Activated CD8-positive, alpha-beta memory T cell treated with anti-CD3 and anti-CD28 coated beads, Interleukin-2, amount 50 U/mL, for 24 hours (primary cell): ENCODE measurements at regions not wholly inside any gene's neighbourhood (a gene's known extent, or its start where the extent isn't known, plus 50 kb on each side); places are given as distances from the start of the nearest gene placed in this dataset.
"Not testable (repeated sequence)": the region's sequence is repeated elsewhere in the genome, so short reads cannot be mapped to it uniquely, and the experiment has no call there.

Experiments used
- DNase-seq: peaks from one replicate; pipeline ENCODE4 v3.0.0-alpha.2; 2020; ENCODE audit errors: extremely low read depth

DNA sequence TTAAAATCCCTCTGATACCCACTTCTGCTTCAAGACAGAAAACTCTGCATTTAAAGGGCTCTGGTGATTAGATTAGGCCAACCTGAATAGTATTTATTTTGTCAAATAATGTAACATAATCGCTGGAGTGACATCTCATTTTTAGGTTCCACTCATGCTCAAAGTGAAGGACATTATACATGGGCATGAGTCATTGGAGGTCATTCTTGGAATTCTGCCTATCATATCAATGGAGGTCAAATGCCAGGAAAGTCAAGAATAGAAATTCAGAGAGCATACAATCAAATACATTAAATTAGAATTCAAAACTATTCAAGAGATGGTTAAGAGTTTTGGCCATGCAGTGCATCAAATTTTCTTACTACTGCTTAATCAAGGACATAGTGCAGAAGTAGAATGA lies 50.8 kb upstream of the PRSS1 start:
- DNase-seq = no peak

DNA sequence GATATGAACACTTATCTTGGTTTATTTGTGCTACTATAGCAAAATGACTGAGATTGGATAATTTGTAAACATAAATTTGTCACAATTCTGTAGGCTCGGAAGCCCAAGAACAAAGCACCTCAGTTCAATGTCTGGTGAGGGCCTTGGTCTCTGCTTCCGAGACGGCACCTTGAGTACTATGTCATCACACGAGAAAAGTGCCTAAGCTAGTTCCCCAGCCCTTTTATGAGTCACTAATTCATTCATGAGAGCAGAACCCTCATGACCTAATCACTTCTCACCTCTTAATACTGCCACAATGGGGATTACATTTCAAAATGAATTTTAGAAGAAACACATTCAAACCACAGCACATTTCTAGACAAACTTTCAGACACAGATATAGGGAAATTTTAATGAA lies 52.0 kb upstream of the PRSS1 start:
- DNase-seq = no peak

DNA sequence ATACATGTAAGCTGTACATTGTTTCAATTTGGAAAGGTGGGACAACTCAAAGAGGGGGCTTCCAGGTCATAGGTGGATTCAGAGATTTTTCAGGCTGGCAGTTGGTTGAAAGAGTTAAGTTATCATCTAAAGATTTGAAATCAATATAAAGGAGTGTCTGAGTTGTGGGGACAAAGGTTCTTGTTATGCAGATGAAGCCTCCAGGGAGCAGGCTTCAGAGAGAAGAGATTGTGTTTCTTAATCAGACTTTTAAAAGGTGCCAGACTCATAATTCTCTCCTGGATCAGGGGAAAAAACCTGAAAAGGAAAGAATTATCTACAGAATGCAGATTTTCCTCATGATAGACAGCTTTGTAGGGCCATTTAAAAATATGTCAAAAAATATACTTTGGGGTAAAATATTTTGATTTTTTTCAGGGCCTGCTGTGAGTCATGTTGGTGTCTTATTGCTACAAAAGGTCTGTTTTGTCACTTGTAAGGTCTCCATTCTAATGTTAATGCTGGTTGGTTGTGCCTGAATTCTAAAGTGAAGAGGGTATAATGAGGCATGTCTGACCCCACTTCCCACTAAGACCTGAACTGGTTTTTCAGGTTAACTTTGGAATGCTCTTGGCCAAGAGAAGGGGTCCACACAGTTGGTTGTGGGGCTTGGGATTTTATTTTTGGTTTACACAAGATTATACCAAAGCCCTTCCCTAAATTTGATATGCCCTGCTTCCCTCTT lies 52.7 kb upstream of the PRSS1 start:
- DNase-seq = no peak

DNA sequence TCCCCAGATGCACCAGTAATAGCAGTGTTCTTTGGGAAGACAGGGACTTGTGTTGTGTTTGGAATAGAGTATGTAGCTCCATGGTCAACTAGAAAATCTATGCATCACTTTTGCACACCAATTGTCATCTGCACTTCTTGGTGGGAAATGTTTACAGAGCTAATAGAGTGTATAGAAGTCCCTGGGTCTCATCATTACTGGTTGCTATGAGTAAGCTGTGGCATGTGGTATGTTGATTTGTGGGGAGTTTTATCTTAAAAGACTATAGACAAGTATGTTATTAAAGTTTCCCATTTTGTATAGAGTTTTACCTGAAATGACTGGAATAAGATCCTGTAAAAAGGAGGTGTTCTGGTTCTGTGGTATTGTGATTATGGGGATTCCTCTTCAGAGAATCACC lies 55.4 kb upstream of the PRSS1 start:
- DNase-seq = no peak

DNA sequence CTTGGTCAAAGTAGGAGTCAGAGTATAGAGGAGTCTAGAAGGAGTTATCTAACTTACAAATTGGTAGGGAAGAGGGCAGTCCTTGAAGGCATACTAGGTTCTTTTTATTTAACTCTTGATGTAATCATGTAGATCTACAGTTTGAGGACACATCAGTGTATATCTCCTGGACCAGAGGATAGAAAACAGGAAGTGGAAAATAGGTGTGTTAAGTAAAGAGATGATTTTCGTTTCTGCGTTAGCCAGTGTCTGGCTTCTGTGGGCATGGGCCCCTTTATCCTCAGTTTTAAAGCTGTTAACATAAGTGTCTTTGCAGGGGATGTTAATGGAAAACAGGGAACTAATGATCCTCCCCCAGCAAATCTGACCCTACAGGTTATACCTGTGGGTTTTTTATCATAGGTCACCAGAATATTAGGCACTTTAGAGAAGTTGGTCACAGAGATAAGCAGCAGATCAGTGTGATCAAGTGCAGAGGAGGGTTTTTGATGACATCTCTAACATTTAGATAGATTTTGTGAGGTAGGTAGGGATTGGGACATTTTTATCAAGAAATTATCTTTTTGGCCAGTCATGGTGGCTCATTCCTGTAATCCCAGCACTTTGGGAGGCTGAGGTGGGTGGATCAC lies 58.6 kb upstream of the PRSS1 start:
- DNase-seq = no peak

DNA sequence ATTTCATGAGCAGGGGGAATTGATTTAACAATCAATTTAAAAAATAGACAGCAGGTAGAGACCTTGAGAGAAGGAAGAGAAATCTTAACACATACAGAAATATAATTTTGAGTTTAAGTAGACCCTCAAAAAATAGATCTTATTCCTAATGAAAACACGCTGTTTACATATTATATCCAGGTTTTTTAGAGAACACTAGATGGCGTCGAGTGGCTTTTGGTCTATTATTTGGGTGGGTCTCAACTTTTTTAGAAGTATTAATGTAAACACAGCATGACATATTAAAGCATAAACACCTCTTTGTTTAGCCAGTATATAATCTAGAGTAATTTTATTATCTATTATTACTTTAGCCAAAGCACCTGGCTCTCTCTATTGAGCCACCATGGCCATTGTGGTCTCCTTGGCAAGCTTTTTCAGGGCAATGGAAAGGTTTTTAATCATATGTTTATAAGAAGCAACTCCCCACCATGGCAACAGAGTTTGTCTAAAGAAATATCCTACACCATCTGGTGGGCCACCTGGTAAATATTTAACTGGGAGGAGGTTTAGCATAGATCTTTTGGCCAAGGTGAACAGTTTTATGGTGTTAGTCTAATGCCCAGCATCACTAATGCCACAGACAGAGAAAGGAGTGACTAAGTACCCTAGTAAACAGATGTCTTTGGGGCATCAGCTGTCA lies 59.7 kb upstream of the PRSS1 start:
- DNase-seq = no peak

DNA sequence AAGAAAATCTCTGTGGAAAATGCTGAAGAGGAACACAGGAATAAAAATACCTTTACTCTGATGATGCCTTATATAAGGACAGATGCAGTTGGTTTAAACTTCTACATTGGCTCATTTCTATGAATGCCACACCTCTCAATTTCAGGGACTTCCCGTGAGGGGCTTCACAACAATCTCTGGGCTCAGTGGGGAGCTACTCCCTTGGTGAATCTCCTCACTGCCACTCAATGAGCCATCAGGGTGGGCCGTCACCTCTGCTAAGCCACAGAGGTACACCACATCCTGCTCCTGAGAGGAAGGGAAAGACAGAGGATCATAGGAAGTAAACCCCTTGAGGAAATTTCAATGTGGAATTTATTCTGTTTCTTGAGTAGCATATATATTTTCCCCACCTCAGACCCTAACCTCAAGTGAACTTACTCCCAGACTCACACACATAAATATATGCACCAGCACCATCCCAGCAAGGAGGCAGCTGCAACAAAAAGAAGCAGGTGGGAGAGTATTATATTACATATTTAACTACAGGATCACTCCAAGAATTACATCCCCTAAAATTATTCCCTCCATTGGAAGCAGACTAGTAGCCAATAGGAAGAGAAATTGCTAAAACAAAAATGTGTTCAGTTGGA lies 63.3 kb upstream of the PRSS1 start:
- no peak for DNase-seq

DNA sequence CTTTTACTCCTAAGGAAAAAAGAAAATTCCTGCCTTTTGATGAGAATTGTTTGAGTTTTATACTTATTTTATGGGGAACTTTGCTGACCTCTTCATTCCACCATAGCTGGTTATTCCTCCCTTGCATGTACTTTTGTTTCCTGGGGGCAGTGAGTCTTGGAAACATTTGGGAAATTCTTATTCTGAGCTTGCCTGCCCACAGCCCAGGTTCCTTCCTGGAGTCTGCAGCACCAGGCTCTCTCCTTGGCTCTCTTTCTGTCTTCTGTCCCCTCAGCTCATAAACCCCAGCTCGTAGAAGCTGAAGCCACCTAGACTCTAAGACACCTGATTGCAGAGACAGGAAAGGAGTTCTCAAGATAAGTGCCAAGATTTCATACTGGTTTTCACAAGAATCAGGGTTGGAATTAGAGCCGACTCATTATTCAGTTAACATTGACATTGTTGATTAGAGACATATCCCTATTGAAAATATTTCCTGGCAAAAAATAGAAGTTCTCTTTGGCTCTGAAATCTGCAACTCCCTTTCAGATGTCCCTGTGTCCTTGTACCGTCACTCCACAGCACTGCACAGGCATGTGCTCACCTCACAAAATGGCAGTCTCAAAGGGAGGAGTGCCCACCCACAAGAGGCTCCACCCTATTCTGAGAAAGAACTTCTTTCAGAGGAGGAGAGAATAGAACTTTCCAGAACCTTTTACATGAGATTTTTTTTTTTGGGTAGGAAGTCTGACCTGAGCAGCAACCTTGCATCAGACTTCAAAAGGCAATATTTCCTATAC lies 67.8 kb upstream of the PRSS1 start:
- no peak for DNase-seq

DNA sequence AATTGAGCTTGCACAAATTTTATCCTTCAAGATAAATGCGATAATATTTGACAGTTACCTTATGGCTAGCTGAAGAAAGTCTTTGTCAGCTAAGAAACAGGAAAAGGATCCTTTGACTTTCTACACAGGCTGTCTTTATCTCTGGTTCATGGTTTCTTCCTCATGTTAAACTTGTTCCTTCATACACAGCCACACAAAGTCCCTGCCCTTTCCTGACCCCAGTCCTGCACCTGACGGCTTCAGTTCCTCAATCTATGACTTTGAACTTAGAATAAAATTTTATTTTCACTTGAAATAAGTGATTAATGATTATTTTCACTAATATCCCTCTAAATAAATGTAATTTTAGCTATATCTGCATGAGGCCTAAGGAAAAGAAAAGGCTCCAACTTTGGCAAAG lies 77.8 kb upstream of the PRSS1 start:
- DNase-seq = no peak

DNA sequence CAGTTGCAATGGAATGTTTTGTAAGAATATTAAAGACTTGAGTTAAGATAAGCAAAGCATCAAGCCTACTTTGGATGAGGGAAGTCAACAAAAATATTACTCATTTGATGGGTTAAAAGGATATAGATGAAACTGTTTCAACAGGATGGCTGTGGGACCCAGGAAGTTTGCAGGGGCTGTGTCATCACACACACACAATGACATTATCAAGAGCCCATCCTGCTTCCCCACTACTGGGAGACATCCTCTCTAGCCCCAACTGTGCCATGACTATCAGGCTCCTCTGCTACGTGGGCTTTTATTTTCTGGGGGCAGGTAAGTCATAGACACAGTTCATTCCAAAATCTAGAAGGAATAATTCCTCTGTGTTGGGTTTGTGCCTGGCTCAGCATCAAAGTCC lies 78.8 kb upstream of the PRSS1 start:
- DNase-seq = no peak

DNA sequence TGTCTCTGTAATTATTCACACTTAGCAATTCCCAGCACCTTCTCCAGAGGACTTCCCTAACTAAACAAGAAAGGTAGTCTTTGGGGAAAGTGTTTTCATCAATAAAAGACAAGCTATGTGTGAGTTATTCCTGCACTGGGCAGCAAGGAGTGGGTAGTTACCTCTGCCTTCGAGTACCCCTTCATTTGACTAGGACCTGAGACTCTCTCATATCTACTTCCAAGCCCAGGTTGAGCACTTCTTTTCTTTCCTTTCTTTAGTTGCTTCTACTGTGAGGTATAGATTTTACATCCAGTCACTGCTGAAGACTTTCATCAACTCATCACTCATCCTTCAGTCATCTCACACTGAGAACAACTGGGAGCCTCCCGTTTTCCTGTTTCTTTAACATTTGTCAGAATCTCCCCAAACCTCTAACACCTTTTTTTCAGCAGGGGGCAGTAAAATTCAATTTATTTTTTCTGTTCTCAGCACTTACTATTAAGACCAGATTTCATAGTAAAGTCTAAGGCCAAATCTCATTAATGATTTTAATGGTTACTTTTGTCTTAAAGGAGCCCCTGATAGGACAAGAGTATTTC lies 80.1 kb upstream of the PRSS1 start:
- no peak for DNase-seq

DNA sequence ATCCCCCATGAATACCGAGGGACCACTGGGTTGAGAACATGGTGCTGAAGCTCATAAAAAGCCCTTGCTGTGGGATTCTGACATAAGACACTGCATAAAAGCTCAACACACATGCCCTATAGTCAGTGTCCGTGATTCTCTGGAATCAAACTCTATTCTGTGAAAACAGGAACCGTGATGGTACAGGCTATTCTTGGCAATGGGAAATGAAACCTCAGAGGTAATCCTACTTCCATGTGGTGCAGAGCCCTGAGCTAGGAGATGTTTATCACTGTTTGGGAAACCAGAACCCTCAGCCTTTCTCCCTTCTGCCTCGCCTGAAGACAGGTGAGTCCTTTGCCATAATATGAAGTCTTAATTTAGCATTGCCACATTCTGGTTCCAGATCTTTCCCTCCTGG lies 80.8 kb upstream of the PRSS1 start:
- no peak for DNase-seq

DNA sequence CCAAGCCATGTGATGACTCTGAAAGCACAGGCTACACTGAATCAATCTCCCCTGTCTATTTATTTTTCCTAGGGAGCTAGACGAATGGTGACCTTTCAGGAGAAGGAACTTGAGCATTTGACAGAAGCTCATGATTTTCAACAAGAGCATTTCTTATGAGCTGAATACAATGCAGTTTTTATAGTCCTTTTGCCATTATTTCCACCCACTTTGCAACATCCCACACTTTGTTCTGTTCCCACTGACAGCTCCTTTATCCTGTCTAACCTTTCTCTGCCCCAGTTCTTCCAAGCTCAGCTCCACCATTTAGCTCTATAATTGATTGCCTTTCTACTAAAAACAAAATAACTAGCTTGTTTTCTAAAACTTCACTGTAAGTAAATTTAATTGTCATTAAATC lies 91.9 kb upstream of the PRSS1 start:
- DNase-seq = no peak

DNA sequence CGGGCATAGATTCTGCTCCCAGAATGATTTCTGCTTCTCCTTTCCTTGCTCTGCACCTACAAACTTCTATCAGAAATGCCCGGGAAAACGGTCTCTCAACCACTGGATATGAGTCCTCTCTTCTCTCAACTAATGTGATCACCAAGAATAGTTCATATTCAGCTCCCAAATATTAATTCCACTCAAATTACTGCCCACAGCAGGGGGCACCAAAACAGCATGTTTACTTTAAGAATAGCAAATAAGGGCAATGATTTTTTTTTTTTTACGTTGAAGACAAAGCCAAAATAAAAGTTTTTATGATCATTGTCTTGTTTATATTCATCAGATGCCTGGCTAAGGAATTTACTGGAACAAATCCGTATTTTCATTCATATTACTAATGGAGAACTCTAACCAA lies 94.9 kb upstream of the PRSS1 start:
- no peak for DNase-seq

DNA sequence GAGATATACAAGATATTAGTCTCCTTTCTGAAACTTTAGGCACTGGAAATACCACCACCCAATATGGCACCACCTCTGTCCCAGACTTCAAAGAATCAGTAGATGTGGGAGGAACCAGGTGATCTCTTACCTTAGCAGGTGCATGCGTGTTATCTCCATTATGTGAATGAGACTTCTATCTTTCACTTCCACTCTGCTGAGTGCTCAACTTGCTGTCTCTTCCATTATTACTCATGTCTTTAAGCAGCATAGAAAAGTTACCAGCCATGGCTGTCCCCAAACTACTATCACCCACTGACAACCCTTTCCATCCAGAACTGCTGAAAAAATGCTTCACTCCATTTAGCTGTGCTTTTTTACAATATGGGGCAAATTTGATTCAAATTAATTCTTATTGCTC lies 101.5 kb upstream of the PRSS1 start:
- no peak for DNase-seq

DNA sequence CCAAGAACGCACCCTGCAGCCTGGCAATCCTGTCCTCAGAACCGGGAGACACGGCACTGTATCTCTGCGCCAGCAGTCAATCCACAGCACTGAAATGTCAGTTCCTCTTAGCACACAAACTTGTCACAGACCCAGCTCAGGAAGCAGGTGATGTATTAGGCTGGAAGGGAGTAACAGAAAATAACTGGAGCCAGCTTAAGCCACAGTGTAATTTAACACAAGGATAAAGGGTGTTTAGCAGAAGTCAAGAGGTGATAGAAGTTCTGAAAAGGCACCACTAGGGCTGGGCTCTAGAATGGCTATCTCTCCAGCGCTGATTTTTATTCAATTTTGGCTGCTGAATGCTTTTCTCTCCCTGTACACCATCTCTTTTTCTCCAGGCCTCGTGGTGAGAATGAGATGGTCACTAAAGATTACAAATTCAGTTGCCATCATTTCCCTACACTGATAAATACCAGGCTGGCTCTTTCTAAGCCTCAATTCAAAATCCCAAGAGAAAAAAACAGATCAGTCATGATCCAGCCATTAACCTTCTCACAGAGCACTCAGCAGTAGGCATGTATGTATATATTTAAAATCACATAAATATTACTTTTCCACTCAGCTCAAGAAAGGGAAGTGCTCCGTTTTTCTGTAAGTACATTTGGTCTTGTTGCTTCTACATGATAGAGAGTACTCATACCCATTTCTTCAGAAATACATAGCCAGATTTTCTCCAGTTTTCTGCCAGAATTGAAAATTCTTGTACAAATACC lies 102.7 kb upstream of the PRSS1 start:
- DNase-seq = no peak

DNA sequence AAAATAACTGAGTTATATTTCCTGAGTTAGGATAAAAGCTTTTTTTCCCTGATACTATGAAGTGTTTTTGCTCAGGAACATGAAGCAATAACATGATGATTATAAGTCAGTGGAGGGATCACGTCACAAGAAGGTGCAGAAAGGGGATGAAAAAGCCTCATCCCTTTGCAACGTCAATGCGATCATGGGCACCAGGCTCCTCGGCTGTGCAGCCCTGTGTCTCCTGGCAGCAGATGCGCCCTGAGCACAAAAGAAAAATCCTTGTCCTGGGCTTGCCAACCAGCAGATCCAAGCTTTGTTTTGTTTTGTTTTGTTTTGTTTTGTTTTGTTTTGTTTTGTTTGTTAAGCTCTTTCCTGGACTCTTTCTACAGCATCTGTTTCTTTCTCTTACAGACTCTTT lies 103.5 kb upstream of the PRSS1 start:
- DNase-seq = no peak

DNA sequence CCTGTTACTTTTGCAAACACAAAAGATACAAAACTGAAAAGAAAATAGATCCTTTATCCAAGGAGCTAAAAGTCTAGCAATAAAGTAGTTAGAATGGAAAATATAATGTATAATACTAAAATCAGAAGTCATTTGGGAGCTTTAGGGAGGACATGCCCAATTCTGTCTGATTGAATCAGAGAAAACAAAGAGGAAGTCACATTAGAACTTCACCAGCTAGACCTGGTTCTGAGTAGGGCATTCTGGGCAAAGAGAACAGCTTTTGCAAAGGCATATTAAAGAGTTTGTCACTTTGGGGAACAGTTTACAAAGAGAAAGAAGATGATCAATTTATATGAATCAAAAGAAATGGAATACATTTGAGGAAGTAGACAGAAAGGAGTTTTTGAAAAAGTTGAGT lies 107.0 kb upstream of the PRSS1 start:
- DNase-seq = no peak

DNA sequence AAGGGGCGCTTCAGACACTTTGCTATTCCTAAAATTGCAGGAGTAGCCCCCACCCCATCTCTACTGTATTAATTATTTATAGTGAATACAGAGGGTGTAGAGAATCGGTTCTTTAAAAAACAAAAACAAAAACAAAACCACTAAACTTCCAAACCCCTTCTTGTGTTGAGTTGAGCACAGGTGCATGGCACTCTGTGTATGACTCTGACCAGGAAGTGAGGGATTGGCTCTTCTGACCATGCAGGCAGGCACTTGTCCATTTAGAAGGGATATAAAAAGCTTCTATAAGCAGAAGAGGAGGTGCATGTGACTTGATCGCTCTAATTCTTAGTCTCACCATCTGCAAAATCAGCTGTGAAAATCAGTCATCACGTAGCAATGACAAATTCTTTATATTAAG lies 108.0 kb upstream of the PRSS1 start:
- not testable (repeated sequence) for DNase-seq

DNA sequence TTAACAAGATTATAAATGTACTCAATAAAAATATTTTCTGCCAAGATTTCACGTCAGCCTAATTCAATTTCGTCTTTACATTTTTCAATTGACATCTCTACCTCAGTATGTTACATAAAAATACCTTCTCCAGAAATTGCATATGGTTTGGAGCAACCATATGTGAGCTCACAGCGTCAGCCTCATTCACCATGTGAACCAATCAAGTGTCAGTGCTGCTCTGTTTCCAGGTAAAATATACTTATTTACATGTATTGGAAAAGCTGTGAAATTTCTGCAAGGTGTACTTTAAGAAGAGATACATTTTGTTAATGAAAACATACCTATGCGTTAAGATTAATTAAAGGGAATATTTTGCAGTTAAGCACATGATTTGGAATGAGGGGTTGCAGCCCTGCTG lies 110.7 kb upstream of the PRSS1 start:
- no peak for DNase-seq

DNA sequence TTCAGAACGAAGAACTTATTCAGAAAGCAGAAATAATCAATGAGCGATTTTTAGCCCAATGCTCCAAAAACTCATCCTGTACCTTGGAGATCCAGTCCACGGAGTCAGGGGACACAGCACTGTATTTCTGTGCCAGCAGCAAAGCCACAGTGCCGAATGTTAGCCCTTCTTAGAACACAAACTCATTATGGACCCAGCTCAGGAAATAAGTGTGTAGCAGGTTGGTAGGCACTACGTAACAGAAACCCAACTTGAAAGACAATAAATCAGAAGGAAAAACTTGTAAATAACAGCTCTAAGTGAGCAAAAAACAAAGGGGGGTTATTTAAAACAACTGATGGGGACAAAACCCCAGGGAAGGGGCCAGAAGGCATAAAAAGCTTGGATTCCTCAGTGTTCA lies 112.0 kb upstream of the PRSS1 start:
- no peak for DNase-seq
